ENCODE measurements at regions not wholly inside any gene's neighbourhood (a gene's known extent, or its start where the extent isn't known, plus 50 kb on each side); places are given as distances from the start of the nearest gene placed in this dataset.
"Not testable (repeated sequence)": the region's sequence is repeated elsewhere in the genome, so short reads cannot be mapped to it uniquely, and the experiment has no call there.

GRCh38 chr18:72984290-72984689 is 116.5 kb upstream of the NETO1 start:
- WGBS (ENCODE audit: insufficient coverage, low lambda C conversion rate): 80% methylated on average over 1 of the region's 2 CpGs
- Histone ChIP-seq H3K27me3 (ENCODE audit: control insufficient read depth, insufficient read depth, low read length) (no peaks in the 10 kb centered on the region), H3K36me3 (ENCODE audit: control insufficient read depth, insufficient read depth, low read length) (no peaks in the 10 kb centered on the region), H3K4me3 (ENCODE audit: low read length) (no peak overlapping the region), H3K27ac (ENCODE audit: low read length) (no peak overlapping the region), H3K9me3 (ENCODE audit: control insufficient read depth, low read depth, low read length) (no peaks in the 10 kb centered on the region), H3K4me1 (ENCODE audit: control insufficient read depth, insufficient read depth, low read length) (no peaks in the 10 kb centered on the region)
- no peak for DNase-seq

GRCh38 chr18:72973841-72974240 is 106.1 kb upstream of the NETO1 start:
- Histone ChIP-seq H3K27ac (ENCODE audit: low read length) (no peak overlapping the region), H3K9me3 (ENCODE audit: control insufficient read depth, low read depth, low read length) (no peaks in the 10 kb centered on the region), H3K27me3 (ENCODE audit: control insufficient read depth, insufficient read depth, low read length) (no peaks in the 10 kb centered on the region), H3K4me3 (ENCODE audit: low read length) (no peak overlapping the region), H3K36me3 (ENCODE audit: control insufficient read depth, insufficient read depth, low read length) (no peaks in the 10 kb centered on the region), H3K4me1 (ENCODE audit: control insufficient read depth, insufficient read depth, low read length) (no peaks in the 10 kb centered on the region)
- WGBS (ENCODE audit: insufficient coverage, low lambda C conversion rate): 83% methylated on average over 2 of the region's 2 CpGs
- no peak for DNase-seq

GRCh38 chr18:72965616-72966015 is 97.8 kb upstream of the NETO1 start:
- Histone ChIP-seq H3K4me3 (ENCODE audit: low read length) (no peak overlapping the region), H3K9me3 (ENCODE audit: control insufficient read depth, low read depth, low read length) (no peaks in the 10 kb centered on the region), H3K27me3 (ENCODE audit: control insufficient read depth, insufficient read depth, low read length) (no peaks in the 10 kb centered on the region), H3K27ac (ENCODE audit: low read length) (no peak overlapping the region), H3K4me1 (ENCODE audit: control insufficient read depth, insufficient read depth, low read length) (no peaks in the 10 kb centered on the region), H3K36me3 (ENCODE audit: control insufficient read depth, insufficient read depth, low read length) (no peaks in the 10 kb centered on the region)
- no CpG with 5 or more reads among the region's 9 CpGs for WGBS (ENCODE audit: insufficient coverage, low lambda C conversion rate)
- no peak for DNase-seq

- H3K4me1 ChIP-seq (ENCODE audit: control insufficient read depth, insufficient read depth, low read length); H3K36me3 ChIP-seq (ENCODE audit: control insufficient read depth, insufficient read depth, low read length); DNase-seq; H3K9me3 ChIP-seq (ENCODE audit: control insufficient read depth, low read depth, low read length); H3K27me3 ChIP-seq (ENCODE audit: control insufficient read depth, insufficient read depth, low read length); H3K27ac ChIP-seq (ENCODE audit: low read length); H3K4me3 ChIP-seq (ENCODE audit: low read length): not testable (repeated sequence)
Measured at GRCh38 chr18:72958195-72958594, 90.4 kb upstream of the NETO1 start.

- H3K36me3 ChIP-seq (ENCODE audit: control insufficient read depth, insufficient read depth, low read length): no peaks in the 10 kb centered on the region
- H3K4me1 ChIP-seq (ENCODE audit: control insufficient read depth, insufficient read depth, low read length): no peaks in the 10 kb centered on the region
- no peak overlapping the region for H3K4me3 ChIP-seq (ENCODE audit: low read length)
- H3K27me3 ChIP-seq (ENCODE audit: control insufficient read depth, insufficient read depth, low read length): no peaks in the 10 kb centered on the region
- H3K9me3 ChIP-seq (ENCODE audit: control insufficient read depth, low read depth, low read length): no peaks in the 10 kb centered on the region
- 50% methylated on average over 2 of the region's 3 CpGs for WGBS (ENCODE audit: insufficient coverage, low lambda C conversion rate)
- H3K27ac ChIP-seq (ENCODE audit: low read length): no peak overlapping the region
- no peak for DNase-seq
Measured at GRCh38 chr18:72948439-72948838, 80.7 kb upstream of the NETO1 start.

- DNase-seq: no peak
- H3K36me3 ChIP-seq (ENCODE audit: control insufficient read depth, insufficient read depth, low read length): no peaks in the 10 kb centered on the region
- no peaks in the 10 kb centered on the region for H3K27me3 ChIP-seq (ENCODE audit: control insufficient read depth, insufficient read depth, low read length)
- no peaks in the 10 kb centered on the region for H3K4me1 ChIP-seq (ENCODE audit: control insufficient read depth, insufficient read depth, low read length)
- no peak overlapping the region for H3K27ac ChIP-seq (ENCODE audit: low read length)
- no peaks in the 10 kb centered on the region for H3K9me3 ChIP-seq (ENCODE audit: control insufficient read depth, low read depth, low read length)
- no peak overlapping the region for H3K4me3 ChIP-seq (ENCODE audit: low read length)
- 83% methylated on average over 1 of the region's 2 CpGs for WGBS (ENCODE audit: insufficient coverage, low lambda C conversion rate)
Measured at GRCh38 chr18:72942766-72943165, 75.0 kb upstream of the NETO1 start.

- H3K27me3 ChIP-seq (ENCODE audit: control insufficient read depth, insufficient read depth, low read length): no peaks in the 10 kb centered on the region
- H3K4me1 ChIP-seq (ENCODE audit: control insufficient read depth, insufficient read depth, low read length): no peaks in the 10 kb centered on the region
- H3K27ac ChIP-seq (ENCODE audit: low read length): no peak overlapping the region
- no peak overlapping the region for H3K4me3 ChIP-seq (ENCODE audit: low read length)
- no peaks in the 10 kb centered on the region for H3K9me3 ChIP-seq (ENCODE audit: control insufficient read depth, low read depth, low read length)
- no CpG with 5 or more reads among the region's 4 CpGs for WGBS (ENCODE audit: insufficient coverage, low lambda C conversion rate)
- no peak for DNase-seq
- no peaks in the 10 kb centered on the region for H3K36me3 ChIP-seq (ENCODE audit: control insufficient read depth, insufficient read depth, low read length)
Measured at GRCh38 chr18:72940986-72941385, 73.2 kb upstream of the NETO1 start.

GRCh38 chr18:72940509-72940908 is 72.7 kb upstream of the NETO1 start:
- Histone ChIP-seq H3K4me1 (ENCODE audit: control insufficient read depth, insufficient read depth, low read length) (no peaks in the 10 kb centered on the region), H3K36me3 (ENCODE audit: control insufficient read depth, insufficient read depth, low read length) (no peaks in the 10 kb centered on the region), H3K27ac (ENCODE audit: low read length) (no peak overlapping the region), H3K9me3 (ENCODE audit: control insufficient read depth, low read depth, low read length) (no peaks in the 10 kb centered on the region), H3K4me3 (ENCODE audit: low read length) (no peak overlapping the region), H3K27me3 (ENCODE audit: control insufficient read depth, insufficient read depth, low read length) (no peaks in the 10 kb centered on the region)
- WGBS (ENCODE audit: insufficient coverage, low lambda C conversion rate): no CpG with 5 or more reads among the region's 3 CpGs
- no peak for DNase-seq

- H3K4me3 ChIP-seq (ENCODE audit: low read length): no peak overlapping the region
- WGBS (ENCODE audit: insufficient coverage, low lambda C conversion rate): 29% methylated on average over 1 of the region's 4 CpGs
- no peak overlapping the region for H3K27ac ChIP-seq (ENCODE audit: low read length)
- H3K27me3 ChIP-seq (ENCODE audit: control insufficient read depth, insufficient read depth, low read length): no peaks in the 10 kb centered on the region
- DNase-seq: no peak
- no peaks in the 10 kb centered on the region for H3K9me3 ChIP-seq (ENCODE audit: control insufficient read depth, low read depth, low read length)
- H3K36me3 ChIP-seq (ENCODE audit: control insufficient read depth, insufficient read depth, low read length): no peaks in the 10 kb centered on the region
- H3K4me1 ChIP-seq (ENCODE audit: control insufficient read depth, insufficient read depth, low read length): no peaks in the 10 kb centered on the region
Measured at GRCh38 chr18:72935744-72936143, 68.0 kb upstream of the NETO1 start.

- no peaks in the 10 kb centered on the region for H3K9me3 ChIP-seq (ENCODE audit: control insufficient read depth, low read depth, low read length)
- H3K4me3 ChIP-seq (ENCODE audit: low read length): no peak overlapping the region
- no peaks in the 10 kb centered on the region for H3K27me3 ChIP-seq (ENCODE audit: control insufficient read depth, insufficient read depth, low read length)
- no peaks in the 10 kb centered on the region for H3K36me3 ChIP-seq (ENCODE audit: control insufficient read depth, insufficient read depth, low read length)
- no CpG with 5 or more reads among the region's 2 CpGs for WGBS (ENCODE audit: insufficient coverage, low lambda C conversion rate)
- no peaks in the 10 kb centered on the region for H3K4me1 ChIP-seq (ENCODE audit: control insufficient read depth, insufficient read depth, low read length)
- no peak for DNase-seq
- H3K27ac ChIP-seq (ENCODE audit: low read length): no peak overlapping the region
Measured at GRCh38 chr18:72922895-72923294, 55.1 kb upstream of the NETO1 start.

Measured in large intestine (tissue), 3 donors.